HCT116 (cell line): ENCODE measurements at regions not wholly inside any gene's neighbourhood (a gene's known extent, or its start where the extent isn't known, plus 50 kb on each side); places are given as distances from the start of the nearest gene placed in this dataset.

ENCODE experiments used
- ATAC-seq: fragments of 200-7000 bp; cut with Tn5 transposase; 2 replicates; pipeline ENCODE4 v1.9.1; 2020; ENCODE audit warnings: mild to moderate bottlenecking, moderate library complexity
- BruUV-seq: library from RNA; stranded (reverse); fragments of 400-500 nt; replicated peaks from 2 replicates; lab custom pipeline; 2021; lab: Mats Ljungman, UMichigan
- CTCF ChIA-PET: fragments of 300-600 bp; sonication (Branson Sonifier 250); formaldehyde crosslinking; loops from one replicate; lab custom pipeline; 2021; ENCODE audit warnings: antibody characterized with exemption; lab: Charles Lee
- POLR2A ChIA-PET: fragments of 300-600, 350-600 bp; sonication (Branson Sonifier 250); formaldehyde crosslinking; loops from one replicate; lab custom pipeline; 2021; ENCODE audit warnings: antibody characterized with exemption; lab: Charles Lee
- RAD21 ChIA-PET, 2 experiments: fragments of 300-600 bp; sonication (Branson Sonifier 250); formaldehyde crosslinking; loops; one replicate each; lab custom pipeline; 2023; ENCODE audit warnings: low total read pairs in 2 of 2; ENCODE audit not compliant: uncharacterized antibody in 2 of 2, unreplicated experiment in 2 of 2, low non-redundant PET in 1 of 2; lab: Charles Lee
- DNase-seq: peaks from one replicate; pipeline ENCODE4 v3.0.0-alpha.2; 2010; ENCODE audit warnings: low read depth, low spot score
- H2AFZ ChIP-seq: fragments of 200-600 bp; shearing (Covaris generic), sonication (generic); 2 replicates; pipeline ENCODE4 v1.6.1; 2017; ENCODE audit warnings: low read depth, mixed run types, mixed read lengths, antibody characterized with exemption, low read length; ENCODE audit not compliant: poor library complexity, severe bottlenecking
- H3K27ac ChIP-seq: 2 replicates; pipeline ENCODE4 v1.5.1; 2012; ENCODE audit warnings: low read depth, low read length
- H3K27me3 ChIP-seq: fragments of 200-600 bp; sonication (generic); 2 replicates; pipeline ENCODE4 v1.6.1; 2016; ENCODE audit warnings: mixed run types, low read length, mixed read lengths; ENCODE audit not compliant: insufficient read depth
- H3K36me3 ChIP-seq, 2 experiments: fragments of 200-500 bp in 1 of 2; fragments of 200-600 bp in 1 of 2; sonication (Bioruptor generic) in 1 of 2; sonication (generic) in 1 of 2; 2 replicates each; pipeline versions ENCODE4 v1.5.1 to v1.6.1; 2014 to 2016; ENCODE audit warnings: low read length in 2 of 2, inconsistent platforms in 1 of 2, mixed read lengths in 1 of 2, mixed run types in 1 of 2; ENCODE audit not compliant: insufficient read depth in 2 of 2, control insufficient read depth in 1 of 2
- H3K4me1 ChIP-seq, 2 experiments: fragments of 200-600 bp in 1 of 2; sonication (generic) in 1 of 2; 2 replicates each; pipeline versions ENCODE4 v1.5.1 to v1.6.1; 2012 to 2017; ENCODE audit warnings: low read length in 2 of 2, inconsistent platforms in 1 of 2, mild to moderate bottlenecking in 1 of 2, mixed read lengths in 1 of 2, mixed run types in 1 of 2, moderate library complexity in 1 of 2; ENCODE audit not compliant: insufficient read depth in 2 of 2, control insufficient read depth in 1 of 2
- H3K4me2 ChIP-seq: fragments of 200-600 bp; sonication (generic); 2 replicates; pipeline ENCODE4 v1.6.1; 2017; ENCODE audit warnings: mixed run types, low read length, mixed read lengths
- H3K4me3 ChIP-seq, 2 experiments: fragments of 200-600 bp in 1 of 2; sonication (generic) in 1 of 2; replicated peaks in 1 of 2; 2 replicates each; pipeline ENCODE4 v1.5.1; 2011 to 2016; ENCODE audit warnings: low read length in 2 of 2, control low read depth in 1 of 2, low read depth in 1 of 2, mild to moderate bottlenecking in 1 of 2, mixed read lengths in 1 of 2, mixed run types in 1 of 2
- H3K79me2 ChIP-seq: fragments of 200-600 bp; sonication (generic); 2 replicates; pipeline ENCODE4 v1.6.1; 2017; ENCODE audit warnings: mild to moderate bottlenecking, mixed run types, low read length, moderate library complexity, mixed read lengths; ENCODE audit not compliant: insufficient read depth
- H3K9ac ChIP-seq: fragments of 200-600 bp; sonication (generic); 2 replicates; pipeline ENCODE4 v1.6.1; 2016; ENCODE audit warnings: low read length, mixed read lengths
- H3K9me2 ChIP-seq: fragments of 200-600 bp; sonication (generic), shearing (Covaris generic); 2 replicates; pipeline ENCODE4 v1.6.1; 2017; ENCODE audit warnings: mixed run types, mild to moderate bottlenecking, moderate library complexity; ENCODE audit not compliant: insufficient read depth
- H3K9me3 ChIP-seq, 2 experiments: fragments of 200-500 bp in 1 of 2; fragments of 200-600 bp in 1 of 2; sonication (Bioruptor generic) in 1 of 2; sonication (generic) in 1 of 2; 2 replicates each; pipeline ENCODE4 v1.6.1; 2014 to 2017; ENCODE audit warnings: low read length in 2 of 2, mixed read lengths in 2 of 2, inconsistent platforms in 1 of 2, low read depth in 1 of 2, mild to moderate bottlenecking in 1 of 2, mixed run types in 1 of 2, moderate library complexity in 1 of 2; ENCODE audit not compliant: control insufficient read depth in 1 of 2, insufficient read depth in 1 of 2
- H4K20me1 ChIP-seq: fragments of 200-600 bp; sonication (generic), shearing (Covaris generic); 2 replicates; pipeline ENCODE4 v1.6.1; 2017; ENCODE audit warnings: mixed run types, mild to moderate bottlenecking, moderate library complexity; ENCODE audit not compliant: insufficient read depth
- CEBPB ChIP-seq: IDR thresholded peaks from 2 replicates; pipeline ENCODE4 v1.6.1; 2012; ENCODE audit warnings: low read depth
- EZH2 ChIP-seq: fragments of 200-600 bp; sonication (generic); IDR thresholded peaks from 2 replicates; pipeline ENCODE4 v1.6.1; 2017; ENCODE audit warnings: antibody characterized with exemption, mixed run types
- intact Hi-C: fragments of 100-400 bp; cut with micrococcal nuclease; formaldehyde crosslinking; loops from 2 replicates; pipeline ENCODE4 v1.10.0; 2022
- TF ChIP-seq, protein P1 (sequence below), 3 experiments: fragments of 200-600 bp in 1 of 3; sonication (generic) in 1 of 3; IDR thresholded peaks in 2 of 3; conservative IDR thresholded peaks in 1 of 3; 2 replicates each; pipeline ENCODE4 v1.5.1; 2012 to 2017; ENCODE audit warnings: low read depth in 2 of 3, low read length in 2 of 3, antibody characterized with exemption in 1 of 3, borderline replicate concordance in 1 of 3, control low read depth in 1 of 3, mild to moderate bottlenecking in 1 of 3, mixed read lengths in 1 of 3, mixed run types in 1 of 3, moderate library complexity in 1 of 3; ENCODE audit not compliant: insufficient read depth in 1 of 3

- H2AFZ ChIP-seq, result no peak overlapping the region
Observed at GRCh38 chr2:200174433-200175216, 131.9 kb upstream of the SPATS2L start.

More at GRCh38 chr2:200174433-200175216, 131.9 kb upstream of the SPATS2L start:
- ChIA-PET POLR2A (no interaction called here), CTCF (no interaction called here), RAD21 (no interaction called here)
- no TSS peak for BruUV-seq
- Histone ChIP-seq H3K4me3 (no peak overlapping the region), H3K36me3 (no peaks in the 10 kb centered on the region), H3K27ac (no peak overlapping the region), H4K20me1 (no peaks in the 10 kb centered on the region)
- no peak for ATAC-seq
- no peak for TF ChIP-seq CEBPB
- TF ChIP-seq, protein P1, sequence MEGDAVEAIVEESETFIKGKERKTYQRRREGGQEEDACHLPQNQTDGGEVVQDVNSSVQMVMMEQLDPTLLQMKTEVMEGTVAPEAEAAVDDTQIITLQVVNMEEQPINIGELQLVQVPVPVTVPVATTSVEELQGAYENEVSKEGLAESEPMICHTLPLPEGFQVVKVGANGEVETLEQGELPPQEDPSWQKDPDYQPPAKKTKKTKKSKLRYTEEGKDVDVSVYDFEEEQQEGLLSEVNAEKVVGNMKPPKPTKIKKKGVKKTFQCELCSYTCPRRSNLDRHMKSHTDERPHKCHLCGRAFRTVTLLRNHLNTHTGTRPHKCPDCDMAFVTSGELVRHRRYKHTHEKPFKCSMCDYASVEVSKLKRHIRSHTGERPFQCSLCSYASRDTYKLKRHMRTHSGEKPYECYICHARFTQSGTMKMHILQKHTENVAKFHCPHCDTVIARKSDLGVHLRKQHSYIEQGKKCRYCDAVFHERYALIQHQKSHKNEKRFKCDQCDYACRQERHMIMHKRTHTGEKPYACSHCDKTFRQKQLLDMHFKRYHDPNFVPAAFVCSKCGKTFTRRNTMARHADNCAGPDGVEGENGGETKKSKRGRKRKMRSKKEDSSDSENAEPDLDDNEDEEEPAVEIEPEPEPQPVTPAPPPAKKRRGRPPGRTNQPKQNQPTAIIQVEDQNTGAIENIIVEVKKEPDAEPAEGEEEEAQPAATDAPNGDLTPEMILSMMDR (IDR thresholded peaks at IDR 0.05 in 2 of 3, conservative IDR thresholded peaks at IDR 0.05 in 1 of 3; ENCODE audit: borderline replicate concordance in 1 of 3, insufficient read depth in 1 of 3, low read depth in 2 of 3, low read length in 2 of 3), result no peak
- TF ChIP-seq EZH2, result no peak
- TF ChIP-seq, all 23 proteins: peak for 0
- no peaks in the 10 kb centered on the region for H3K4me1 ChIP-seq
- intact Hi-C loops, result loop anchor here (5.0 kb wide), 1 partner anchor 602 kb away; no protein-coding TSS in a partner anchor
- no peak for DNase-seq
- no peak overlapping the region for H3K4me2 ChIP-seq
- no peaks in the 10 kb centered on the region for H3K9me3 ChIP-seq
- no peaks in the 10 kb centered on the region for H3K79me2 ChIP-seq
- no peak overlapping the region for H3K9ac ChIP-seq
- no peaks in the 10 kb centered on the region for H3K27me3 ChIP-seq
- H3K9me2 ChIP-seq, result no peaks in the 10 kb centered on the region
